GM19452 (cell line): ENCODE measurements at regions not wholly inside any gene's neighbourhood (a gene's known extent, or its start where the extent isn't known, plus 50 kb on each side); places are given as distances from the start of the nearest gene placed in this dataset.

Experiments used
- ATAC-seq: cut with Tn5 transposase; IDR thresholded peaks from one replicate; pipeline ENCODE4 v1.9.1; 2021; ENCODE audit not compliant: unreplicated experiment

DNA sequence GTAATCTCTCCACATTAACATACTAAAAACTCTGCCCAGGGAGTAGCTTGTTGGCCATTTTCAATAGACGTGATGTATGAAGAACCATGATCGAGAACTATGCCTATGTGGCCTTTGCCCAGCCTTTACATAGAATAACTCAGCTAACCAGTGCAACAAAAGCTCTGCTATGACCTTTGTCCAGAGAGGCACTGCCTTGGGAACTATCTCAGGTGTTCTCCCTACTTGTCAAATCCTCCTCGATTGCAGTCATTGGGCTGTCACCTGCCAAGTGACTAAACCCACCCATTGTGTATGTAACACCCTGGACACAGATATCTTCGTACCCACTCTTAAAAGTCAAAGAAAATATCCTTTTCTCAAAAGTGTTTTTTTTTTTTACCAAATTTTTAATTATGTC lies 610.3 kb upstream of the GALNTL6 start:
- no peak for ATAC-seq

DNA sequence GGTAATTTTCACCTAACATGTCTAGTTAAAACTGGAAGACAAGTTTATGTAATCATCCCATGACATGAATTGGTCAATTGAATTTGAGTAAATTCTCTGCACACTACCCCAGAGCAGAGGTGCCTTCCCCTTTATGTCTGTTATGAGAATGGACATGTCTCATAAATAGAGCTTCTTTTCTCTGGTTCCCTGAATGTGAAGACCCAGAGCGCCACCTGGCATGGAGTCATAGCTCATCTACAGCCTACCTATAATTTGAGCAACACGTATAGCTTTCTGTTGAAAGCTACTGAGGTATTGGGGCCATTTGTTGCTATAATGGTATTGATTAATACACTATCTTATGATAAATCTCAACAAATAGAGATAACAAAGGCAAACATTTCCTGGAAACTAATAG lies 626.5 kb upstream of the GALNTL6 start:
- ATAC-seq, result no peak

DNA sequence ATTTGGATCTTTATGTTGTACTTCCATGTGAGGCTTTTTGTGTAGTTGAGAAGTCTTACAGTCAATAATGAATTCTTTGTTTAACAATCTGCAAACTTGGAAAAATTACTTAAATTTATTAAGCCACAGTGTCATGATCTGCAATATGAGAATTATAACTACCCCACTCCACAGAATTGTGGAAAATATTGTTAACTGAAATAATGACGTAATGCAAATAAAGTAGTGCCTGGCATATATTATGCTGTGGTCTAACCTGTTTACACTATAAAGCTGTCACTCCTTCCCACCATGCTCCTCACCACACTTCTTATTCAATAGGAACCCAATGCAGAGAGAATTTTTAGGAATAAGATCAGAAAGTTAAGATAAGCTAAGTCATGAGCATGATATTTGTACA lies 632.1 kb upstream of the GALNTL6 start:
- no peak for ATAC-seq

DNA sequence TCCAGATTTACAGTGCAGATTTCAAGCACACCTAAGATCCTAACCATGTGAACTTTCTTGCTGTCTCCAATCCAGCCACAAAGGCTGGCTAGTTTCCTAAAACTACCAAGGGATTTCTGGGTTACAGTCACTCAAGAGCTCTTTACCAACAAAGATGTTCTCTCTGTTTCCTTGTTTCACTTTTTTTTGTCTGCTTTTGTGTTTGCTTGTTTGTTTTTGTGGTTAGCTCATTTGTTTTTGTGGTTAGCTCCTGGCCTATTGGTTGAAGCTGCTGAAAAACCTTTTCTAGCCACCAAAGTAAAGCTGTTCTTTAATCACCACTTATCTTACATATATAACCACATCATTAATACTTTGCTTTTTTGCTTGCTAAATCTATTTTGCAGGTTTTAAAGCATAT lies 642.5 kb upstream of the GALNTL6 start:
- ATAC-seq, result no peak

DNA sequence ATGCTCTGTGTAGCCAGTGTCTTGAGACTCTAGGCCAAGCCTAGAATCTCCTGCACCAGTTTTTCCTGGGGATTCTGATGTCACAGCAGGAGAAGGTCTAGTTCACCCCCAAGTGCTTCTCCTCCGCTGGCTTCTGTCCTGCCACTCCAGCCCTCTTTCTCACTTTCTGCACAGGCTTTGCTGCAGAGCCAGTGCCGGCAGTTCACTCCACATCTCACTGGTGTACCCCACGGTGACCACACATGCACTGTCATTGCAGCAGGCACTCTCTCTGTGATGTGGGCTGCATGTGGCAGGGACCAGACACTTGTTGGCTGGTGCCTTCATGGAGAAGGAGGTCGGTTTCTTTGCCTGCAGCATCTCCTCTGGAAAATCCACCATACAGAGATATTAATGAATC lies 643.8 kb upstream of the GALNTL6 start:
- no peak for ATAC-seq

DNA sequence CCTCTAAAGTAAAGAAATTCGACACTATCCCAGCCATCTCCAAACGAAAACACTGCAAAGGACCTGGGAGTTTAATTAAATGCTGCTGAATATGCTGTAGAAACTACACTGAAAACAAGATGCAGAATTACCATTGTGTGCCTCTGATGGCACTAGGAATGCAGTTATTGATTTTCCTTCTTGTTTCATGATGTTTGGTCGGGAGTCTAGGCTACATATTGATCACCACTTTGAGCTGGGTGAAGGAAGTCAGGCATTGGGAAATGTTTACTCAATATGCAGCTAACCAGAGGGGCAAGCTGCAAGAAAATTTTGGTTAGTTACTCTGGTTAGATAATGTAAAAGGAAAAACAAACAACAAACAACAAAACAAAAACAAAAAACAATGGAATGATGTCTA lies 650.7 kb upstream of the GALNTL6 start:
- no peak for ATAC-seq

DNA sequence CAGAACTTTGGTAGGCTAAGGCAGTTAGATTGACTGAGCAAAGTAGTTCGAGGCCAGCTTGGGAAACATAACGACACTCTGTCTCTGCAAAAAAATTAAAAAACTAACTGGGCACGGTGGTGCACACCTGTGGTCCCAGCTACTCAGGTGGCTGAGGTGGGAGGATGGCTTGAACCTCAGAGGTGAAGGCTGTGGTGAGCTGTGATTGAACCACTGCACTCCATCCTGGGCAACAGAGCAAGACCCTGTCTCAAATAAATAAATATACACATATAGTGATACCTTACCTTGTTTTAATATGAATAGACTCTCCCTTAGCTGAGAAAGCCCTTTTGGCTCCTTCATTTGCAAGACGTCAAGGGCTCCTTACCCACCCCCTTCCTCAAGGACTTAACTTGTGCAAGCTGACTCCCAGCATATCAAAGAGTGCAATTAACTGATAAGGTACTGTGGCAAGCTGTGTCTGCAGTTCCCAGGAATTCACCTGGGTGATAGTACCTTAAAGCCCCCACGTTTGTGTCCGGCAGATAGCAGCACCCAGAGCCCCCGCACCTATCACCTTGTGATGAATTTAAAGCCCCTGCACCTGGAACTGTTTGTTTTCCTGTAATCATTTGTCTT lies 655.6 kb upstream of the GALNTL6 start:
- ATAC-seq, result no peak

DNA sequence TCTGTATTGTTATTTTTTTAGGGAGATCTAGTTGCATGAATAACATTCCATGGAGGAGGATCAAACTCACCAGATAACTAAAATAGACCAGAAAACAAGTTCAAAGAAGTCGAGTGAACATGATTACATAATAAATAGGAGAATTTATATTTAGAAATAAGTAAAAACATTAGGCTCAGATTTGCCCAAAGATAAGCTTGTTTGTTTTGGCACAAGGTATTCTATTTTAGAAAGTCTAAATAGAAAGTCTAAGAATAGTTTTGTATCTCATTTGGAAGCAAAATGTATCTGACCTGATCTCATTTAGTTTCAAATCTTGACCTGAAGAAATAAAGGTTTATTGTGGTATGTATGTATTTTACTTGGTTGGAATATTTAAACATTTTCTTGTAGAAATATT lies 670.6 kb upstream of the GALNTL6 start:
- ATAC-seq, result no peak

DNA sequence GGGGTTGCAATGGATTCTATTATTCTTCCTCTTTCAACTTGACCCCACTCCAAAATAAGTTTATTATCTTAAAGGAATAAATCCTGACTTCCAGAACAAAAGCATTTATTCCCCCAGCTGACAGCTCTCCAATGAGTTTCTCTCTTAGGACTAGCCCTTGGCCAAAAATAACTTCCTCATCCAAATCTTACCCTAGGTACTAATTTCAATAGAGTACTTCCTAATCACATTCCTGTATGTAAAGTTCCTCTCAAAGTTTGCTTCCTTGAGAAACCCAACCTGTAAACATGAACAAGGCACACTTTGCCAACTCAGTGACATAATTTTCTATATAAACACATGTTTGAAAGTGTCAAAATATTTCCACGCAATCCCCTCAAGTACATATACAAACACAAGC lies 671.2 kb upstream of the GALNTL6 start:
- ATAC-seq, result no peak

DNA sequence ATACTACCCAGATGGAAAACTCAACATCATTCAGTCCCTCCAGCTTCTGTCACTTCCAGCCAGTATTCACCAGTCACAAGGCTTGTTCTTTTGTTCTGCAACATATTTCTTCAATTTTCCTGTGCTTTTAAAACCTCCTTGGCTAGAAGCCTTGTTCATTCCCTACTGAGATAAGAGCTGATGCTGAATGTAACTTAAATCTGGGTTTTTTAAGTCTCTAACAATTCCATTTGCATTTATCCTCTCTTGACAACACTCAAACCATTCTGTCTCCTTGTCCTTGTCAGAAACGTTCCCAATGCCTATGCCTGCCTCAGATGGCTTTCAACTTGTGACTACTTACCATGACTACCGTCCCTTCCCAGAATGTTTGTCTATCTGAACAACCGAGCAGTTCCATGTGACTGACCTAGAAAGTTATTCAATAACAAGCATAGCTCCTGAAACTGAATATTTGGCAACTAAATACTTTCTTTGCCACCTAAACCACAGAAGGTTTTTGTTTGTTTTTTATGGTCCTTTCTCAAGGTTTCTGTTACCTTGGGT lies 682.9 kb upstream of the GALNTL6 start:
- ATAC-seq, result no peak

DNA sequence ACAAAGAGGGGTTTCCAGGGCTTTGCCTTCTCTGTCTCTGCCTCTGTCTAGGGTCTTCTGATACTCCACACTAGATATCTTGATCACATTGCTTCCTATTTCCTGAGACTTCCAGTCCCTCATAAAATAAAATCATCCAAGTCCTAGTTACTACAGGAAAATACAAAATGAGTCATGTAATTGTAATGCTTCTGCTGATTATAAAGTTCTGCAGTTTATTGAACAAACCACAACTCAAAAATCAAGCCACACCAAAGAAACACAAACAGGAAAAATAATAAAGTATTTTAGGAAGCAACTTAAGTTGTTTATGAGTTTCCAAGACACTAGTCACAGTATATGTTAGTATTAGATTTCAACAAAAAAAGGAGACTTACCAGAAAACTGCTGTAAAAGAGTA lies 695.1 kb upstream of the GALNTL6 start:
- no peak for ATAC-seq

DNA sequence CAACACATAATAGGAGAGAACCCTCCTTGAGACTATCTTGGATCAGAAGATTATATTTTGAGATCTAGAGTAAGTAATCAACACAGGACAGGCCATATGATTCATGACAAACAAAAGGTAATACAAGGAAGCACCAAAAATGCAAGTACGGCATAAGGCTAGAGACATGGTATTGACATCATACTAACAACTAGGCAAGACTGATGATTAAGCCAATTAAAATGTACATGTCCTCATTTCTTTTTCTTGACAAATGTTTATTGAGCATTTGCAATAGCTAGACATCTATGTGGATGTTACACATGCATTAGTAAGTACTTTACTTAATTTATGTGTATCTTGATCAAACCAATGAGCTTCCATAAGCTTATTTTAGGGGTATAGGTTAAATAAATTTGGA lies 695.7 kb upstream of the GALNTL6 start:
- no peak for ATAC-seq

DNA sequence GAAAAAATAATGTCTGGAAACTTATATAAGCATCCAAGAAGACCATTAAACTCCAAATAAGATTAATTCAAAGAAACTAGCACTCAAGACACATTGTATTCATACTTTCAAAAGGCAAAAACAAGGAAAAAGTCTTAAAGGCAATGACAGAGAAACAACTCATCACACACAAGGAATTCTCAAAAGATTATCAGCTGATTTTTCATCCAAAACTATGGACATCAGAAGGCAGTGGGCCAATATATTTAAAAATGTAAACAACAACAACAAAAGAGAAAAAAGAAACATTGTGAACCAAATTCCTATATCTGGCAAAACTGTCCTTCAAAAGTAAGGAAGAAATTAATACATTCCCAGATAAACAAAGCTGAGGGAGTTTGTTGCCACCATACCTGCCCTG lies 711.4 kb upstream of the GALNTL6 start:
- no peak for ATAC-seq

DNA sequence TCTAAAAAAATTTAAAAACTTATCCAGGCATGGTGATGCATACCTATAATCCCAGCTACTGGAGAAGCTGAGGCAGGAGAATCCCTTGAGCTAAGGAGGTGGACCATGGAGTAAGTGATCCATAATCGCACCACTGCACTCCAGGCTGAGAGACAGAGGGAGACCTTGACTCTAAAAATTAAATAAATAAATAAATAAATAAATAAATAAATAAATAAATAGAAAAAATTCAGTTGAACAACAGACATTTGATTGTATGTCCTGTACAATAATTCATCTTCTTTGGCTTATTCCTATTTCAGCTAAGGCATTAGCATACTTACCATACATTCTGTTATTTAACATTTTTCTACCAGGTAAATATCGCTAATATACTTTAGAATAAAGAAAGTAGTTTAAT lies 726.1 kb upstream of the GALNTL6 start:
- no peak for ATAC-seq

DNA sequence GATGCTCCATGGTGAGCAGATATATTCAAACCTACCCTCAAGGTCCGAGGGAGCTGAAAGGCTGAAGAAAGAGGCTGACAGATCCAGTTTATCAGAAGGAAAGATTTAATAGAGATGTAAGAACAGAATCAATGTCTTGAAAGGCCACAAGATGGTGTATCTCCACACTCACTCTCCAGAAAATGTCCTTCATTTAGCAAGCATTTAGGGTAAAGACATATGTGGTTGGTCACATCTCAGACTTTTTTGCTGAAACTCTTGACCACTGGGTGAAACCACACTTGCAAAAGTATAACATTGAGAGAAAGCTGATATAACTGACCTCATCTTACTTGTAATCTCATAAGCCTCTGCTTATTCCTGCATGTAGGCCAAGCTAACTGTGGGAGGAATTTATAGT lies 745.8 kb upstream of the GALNTL6 start:
- no peak for ATAC-seq

DNA sequence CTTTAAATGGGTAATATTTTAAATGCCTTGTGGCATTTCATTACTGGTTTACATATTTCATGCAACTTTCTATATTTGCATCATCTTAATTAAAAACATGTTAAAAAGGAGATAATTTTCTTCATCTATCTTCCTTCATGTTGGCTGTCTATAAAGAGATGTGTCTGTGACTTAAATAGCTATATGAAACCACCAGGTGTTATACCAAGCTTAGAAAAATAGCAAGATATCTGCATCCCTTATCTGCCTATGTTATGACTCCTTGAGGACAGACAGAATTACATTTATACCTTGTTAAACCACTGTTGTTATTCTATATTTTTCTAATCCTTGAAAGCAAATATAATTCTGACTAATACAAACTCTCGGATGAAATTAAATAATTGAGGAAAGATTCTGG lies 763.8 kb upstream of the GALNTL6 start:
- no peak for ATAC-seq

DNA sequence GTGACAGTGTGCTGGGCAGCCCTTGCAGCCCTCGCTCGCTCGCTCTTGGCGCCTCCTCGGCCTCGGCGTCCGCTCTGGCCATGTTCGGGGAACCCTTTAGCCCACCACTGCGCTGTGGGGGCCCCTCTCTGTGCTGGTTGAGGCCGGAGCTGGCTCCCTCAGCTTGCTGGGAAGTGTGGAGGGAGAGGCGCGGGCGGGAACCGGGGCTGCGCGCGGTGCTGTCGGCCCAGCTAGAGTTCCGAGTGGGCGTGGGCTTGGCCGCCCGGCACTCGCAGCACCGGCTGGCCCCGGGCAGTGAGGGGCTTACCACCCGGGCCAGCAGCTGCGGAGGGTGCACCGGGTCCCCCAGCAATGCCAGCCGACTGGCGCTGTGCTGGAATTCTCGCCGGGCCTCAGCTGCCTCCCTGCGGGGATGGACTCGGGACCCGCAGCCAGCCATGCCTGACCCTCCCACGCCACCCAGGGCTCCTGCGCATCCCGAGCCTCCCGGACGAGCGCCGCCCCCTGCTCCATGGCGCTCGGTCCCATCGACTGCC lies 770.1 kb upstream of the GALNTL6 start:
- ATAC-seq, result no peak

DNA sequence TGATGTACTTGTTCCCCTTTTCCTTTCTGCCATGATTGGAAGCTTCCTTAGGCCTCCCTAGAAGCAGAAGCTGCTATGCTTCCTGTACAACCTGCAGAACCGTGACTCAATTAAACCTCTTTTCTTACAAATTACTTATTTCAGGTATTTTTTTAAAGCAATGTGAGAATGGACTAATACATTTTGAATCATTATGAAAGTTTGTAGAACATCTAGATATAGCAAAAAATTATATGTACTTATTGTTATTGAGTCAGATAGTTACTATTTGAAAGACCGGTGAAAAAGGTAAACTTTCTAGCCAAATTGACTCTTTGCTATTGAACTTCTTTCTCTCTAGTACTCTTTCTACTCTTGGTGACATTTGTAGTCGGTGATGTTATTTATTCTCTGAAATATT lies 777.3 kb upstream of the GALNTL6 start:
- no peak for ATAC-seq

DNA sequence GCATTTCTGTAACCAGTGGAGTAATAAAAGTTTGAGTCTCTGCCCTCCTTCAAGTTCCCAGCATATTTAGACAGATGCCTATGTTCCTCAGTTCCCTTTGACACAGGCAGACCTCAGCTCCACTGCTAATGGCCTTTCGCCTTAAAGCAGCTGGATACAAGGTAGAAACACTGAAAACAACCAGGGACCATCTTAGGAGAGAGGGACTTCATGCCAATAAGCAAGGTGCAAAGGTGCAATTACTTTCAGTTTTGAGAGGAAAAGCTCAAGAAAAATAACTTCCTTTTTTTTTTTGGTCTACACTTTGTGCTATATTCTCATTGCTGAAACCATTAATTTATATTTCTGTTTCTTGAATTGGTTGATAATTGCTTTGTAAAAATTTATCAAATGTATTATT lies 781.9 kb upstream of the GALNTL6 start:
- no peak for ATAC-seq

DNA sequence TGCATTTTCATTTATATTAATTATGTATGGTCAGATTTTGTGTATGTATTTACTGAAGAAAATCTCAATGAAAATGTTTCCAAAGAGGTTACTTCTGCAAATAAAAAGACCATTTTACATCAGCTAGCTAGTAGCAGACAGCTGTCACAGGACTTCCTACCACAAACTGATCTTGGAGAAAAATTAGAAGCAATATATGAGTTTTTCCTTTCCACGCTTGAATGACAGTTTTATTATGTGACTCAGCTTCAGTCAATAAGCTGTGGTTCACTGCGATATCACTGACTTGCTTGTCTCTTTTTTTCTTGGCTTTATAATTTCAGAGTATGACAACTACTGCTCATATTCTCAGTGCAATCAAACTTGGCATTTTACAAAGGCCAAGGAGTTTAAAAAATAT lies 787.4 kb upstream of the GALNTL6 start:
- ATAC-seq, result no peak

DNA sequence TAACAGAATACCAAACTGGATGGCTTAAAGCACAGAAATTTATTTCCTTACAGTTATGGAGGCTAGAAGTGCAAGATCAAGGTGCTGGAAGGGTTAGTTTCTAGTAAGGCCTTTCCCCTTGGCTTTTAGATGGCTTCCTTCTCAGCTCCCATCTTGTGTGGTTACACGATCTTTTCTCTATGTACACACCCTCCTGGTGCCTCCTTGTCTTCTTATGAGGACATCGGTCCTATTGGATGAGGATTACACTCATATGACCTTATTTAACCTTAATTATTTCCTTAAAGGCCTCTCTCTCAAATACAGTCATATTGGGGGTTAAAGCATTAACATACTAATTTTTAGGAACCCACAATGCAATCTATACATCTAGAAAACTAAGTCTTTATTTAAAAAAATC lies 787.9 kb upstream of the GALNTL6 start:
- ATAC-seq, result no peak

DNA sequence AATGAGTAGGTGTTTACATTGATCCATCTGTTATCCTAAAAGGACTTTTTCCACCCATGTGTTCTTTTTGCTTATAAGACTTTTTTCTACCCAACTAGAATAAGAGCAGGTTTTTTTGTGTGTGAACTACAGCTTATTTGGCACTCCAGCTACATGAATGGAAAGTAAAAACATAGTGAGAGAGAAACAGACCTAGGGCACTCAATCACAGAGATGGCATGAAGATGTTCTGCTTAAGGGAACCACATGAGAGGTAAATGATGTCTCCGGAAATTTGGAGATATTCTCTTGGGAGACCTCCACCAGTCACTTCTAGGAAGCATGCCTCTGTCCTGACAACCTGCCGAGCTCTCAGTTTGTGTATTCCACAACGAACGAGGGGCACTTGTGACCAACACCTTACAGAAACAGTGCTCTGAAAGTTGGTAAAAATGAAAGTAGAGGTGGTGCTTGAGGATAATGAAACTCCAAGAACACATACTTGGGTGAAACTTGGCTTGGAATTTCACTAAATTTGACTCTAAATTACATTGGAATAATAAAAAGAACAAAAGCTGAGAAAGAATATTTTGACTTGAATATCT lies 788.4 kb upstream of the GALNTL6 start:
- ATAC-seq, result peak; percentile 53

DNA sequence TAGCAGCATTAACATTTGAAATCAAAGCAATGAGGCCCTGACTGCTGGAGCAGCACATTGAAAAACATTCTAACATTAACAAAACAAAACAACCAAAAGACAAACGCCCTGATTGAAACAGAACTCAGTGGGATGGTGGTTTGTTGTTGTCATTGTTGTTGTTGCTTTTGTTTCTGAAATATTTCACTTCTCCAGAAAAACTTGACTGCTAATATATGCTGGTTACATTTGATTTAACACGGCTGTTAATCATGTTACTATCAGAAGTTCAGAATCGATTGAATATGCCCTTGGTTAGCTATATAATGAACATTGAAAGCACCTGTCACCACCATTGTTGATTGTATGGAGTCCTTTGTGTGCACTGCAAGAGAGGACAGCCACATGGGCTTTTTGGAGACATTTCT lies 790.4 kb upstream of the GALNTL6 start:
- ATAC-seq, result no peak
